ENCODE measurements at regions not wholly inside any gene's neighbourhood (a gene's known extent, or its start where the extent isn't known, plus 50 kb on each side); places are given as distances from the start of the nearest gene placed in this dataset.

DNA sequence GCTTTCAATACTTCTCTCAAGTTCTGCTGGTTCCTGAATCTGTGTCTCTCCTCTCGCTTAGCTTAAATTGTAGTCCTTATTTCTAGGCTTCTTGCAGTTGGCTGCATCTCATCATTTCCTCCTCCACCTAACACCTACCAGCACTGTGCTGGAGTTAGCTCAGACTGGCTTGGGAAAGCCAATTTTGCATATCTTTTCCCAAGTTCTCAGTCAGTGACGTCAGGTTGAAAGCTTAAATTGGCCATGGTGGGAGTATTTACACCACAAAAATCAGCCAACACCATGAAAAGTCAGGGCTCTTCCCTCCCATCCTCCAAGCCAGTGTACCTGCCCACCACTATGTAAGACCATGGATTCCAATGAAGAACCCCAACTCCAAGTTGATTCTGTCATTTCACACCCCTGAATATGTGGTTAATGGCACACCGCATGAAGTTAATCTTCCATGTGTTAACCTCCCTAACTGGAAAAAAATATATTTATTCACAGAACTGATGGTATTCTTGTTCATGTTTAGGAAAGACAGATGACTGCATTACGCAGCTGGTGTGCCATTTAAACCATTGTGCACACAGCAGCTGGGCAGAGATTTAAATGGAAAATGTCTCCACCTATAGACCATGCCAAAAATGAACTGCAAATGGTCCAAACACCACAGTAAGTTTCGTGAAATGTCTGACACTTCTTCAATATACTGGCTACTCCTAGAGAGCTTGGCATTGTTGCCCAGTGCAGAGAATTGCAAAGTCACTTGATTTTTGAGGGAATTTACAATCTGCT, 274.1 kb upstream of the MAP3K7 start:
- peaks cover 7% of the 10 kb centered on the region for H3K27me3 Mint-ChIP-seq (ENCODE audit: low read depth)
- H3K27ac Mint-ChIP-seq = no peak overlapping the region
- DNase-seq (ENCODE audit: low spot score) = no peak
- no peaks in the 10 kb centered on the region for H3K36me3 Mint-ChIP-seq (ENCODE audit: low read depth)
- H3K4me1 Mint-ChIP-seq (ENCODE audit: low read depth) = peaks cover 6% of the 10 kb centered on the region
- no peaks in the 10 kb centered on the region for H3K9me3 Mint-ChIP-seq
- H3K4me3 Mint-ChIP-seq = no peak overlapping the region

DNA sequence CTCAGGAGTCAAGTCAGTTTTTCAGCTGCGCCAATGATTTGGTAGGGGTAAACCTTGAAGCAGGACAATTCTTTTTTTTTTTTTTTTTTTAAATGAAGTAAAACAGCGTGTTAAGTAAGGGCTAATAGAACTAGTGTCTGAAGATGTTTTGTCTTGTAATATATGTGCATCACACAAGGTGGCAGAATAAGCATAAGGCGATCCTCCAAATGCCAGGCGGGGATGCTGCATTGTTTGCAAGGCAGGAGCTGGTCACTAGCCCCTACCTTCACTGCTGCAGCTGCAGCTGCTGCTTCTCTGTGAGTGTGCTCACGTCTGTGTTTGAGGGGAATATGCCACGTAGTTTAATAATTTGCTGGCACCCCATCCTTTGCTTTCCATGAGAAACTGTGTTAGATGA, 272.7 kb upstream of the MAP3K7 start:
- Mint-ChIP-seq H3K27me3 (ENCODE audit: low read depth) (peaks cover 7% of the 10 kb centered on the region), H3K36me3 (ENCODE audit: low read depth) (no peaks in the 10 kb centered on the region), H3K4me3 (no peak overlapping the region), H3K27ac (no peak overlapping the region), H3K9me3 (no peaks in the 10 kb centered on the region), H3K4me1 (ENCODE audit: low read depth) (peaks cover 6% of the 10 kb centered on the region)
- no peak for DNase-seq (ENCODE audit: low spot score)

DNA sequence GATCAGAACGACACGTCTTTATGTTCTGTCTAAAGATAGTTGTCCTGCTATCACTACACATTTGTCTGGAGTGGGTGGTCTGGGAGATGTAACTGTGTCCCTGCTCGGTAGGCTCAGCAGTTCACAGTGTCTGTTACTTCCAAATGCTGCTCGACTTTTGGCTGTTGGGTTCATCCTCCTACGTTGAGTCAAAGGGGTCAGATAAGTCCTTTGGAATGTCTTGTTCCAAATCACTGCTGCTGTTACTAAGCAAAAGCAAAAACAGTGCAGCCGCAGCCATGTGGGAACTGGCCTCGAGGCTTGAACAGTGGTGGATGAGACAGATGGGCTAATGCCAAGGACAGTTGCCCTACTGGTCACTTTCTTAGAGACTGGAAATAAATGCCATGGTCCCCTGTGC, 272.2 kb upstream of the MAP3K7 start:
- Mint-ChIP-seq H3K36me3 (ENCODE audit: low read depth) (no peaks in the 10 kb centered on the region), H3K4me3 (no peak overlapping the region), H3K27me3 (ENCODE audit: low read depth) (peaks cover 7% of the 10 kb centered on the region), H3K4me1 (ENCODE audit: low read depth) (peaks cover 6% of the 10 kb centered on the region), H3K9me3 (no peaks in the 10 kb centered on the region), H3K27ac (no peak overlapping the region)
- no peak for DNase-seq (ENCODE audit: low spot score)

DNA sequence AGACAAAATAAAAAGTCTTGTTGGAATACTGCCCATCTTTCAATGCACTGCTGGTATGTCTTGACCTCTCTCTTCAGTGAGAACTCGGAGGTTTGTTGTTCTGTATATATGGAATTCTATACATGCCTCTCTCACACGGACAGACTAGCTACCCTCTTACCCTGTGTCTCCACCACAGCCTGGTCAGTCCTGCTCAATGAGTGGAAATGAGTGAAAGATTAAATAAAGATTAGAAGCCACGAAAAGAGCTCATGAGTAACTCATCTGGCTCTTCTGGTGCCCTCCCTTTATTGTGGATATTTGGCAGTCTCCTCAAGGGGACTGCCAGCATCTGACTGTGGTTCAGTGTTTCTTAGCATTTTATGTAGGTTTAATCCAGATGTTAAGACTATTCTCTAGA, 262.8 kb upstream of the MAP3K7 start:
- Mint-ChIP-seq H3K36me3 (ENCODE audit: low read depth) (no peaks in the 10 kb centered on the region), H3K27me3 (ENCODE audit: low read depth) (peaks cover 8% of the 10 kb centered on the region), H3K4me3 (no peak overlapping the region), H3K27ac (no peak overlapping the region), H3K4me1 (ENCODE audit: low read depth) (no peaks in the 10 kb centered on the region), H3K9me3 (no peaks in the 10 kb centered on the region)
- no peak for DNase-seq (ENCODE audit: low spot score)

DNA sequence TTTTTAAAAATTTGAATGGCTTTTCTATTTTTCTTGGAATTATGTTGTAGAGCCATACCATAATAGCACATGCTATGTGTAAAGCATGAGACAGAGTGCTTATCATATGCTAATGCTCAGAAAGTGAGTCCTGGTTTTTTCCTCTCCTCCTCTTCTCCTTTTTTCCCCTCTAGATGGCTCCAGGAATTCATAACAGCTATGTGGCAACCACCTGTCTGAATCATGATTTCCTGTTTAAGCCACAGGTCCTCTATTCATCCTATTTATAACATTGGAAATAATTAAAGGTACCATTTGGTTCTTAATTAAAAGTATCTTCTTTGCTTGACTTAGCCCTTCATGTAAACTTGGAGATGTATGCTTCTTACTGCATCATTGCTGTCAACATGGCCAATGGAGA, 260.0 kb upstream of the MAP3K7 start:
- H3K27ac Mint-ChIP-seq = no peak overlapping the region

DNA sequence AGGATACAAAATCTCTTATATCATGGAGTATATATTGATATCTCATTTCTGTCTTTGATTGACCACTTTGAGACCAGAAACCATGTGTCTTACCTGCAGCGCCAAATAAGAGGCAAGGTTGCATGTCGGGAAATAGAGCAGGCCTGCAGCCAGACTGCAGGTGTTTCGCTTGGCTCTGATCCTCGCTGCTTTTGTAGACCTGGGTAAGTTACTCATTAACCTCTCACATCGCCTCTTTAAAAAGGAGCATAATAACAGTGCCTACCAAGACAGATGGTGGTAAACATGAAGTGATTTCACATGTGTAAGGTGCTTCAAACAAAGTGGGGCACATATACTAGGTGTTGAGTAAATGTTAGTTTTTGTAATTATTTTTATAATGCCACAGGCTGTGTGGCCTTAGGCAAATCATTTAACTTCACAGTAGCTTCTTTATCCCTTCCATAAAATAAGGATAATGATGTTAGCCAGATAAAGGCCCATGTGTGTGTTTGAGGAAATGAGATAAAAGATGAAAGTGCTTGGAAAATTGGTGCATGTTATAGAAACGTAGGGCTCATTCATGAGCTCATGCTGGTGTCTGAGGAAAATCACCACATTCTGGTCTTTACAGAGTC, 248.8 kb upstream of the MAP3K7 start:
- Mint-ChIP-seq H3K4me1 (ENCODE audit: low read depth) (no peaks in the 10 kb centered on the region), H3K27ac (no peak overlapping the region), H3K27me3 (ENCODE audit: low read depth) (peaks cover 3% of the 10 kb centered on the region), H3K36me3 (ENCODE audit: low read depth) (no peaks in the 10 kb centered on the region), H3K9me3 (no peaks in the 10 kb centered on the region), H3K4me3 (no peak overlapping the region)
- no peak for DNase-seq (ENCODE audit: low spot score)

More for the DNA sequence above, 260.0 kb upstream of the MAP3K7 start:
- Mint-ChIP-seq H3K9me3 (no peaks in the 10 kb centered on the region), H3K36me3 (ENCODE audit: low read depth) (no peaks in the 10 kb centered on the region), H3K4me1 (ENCODE audit: low read depth) (no peaks in the 10 kb centered on the region), H3K4me3 (no peak overlapping the region), H3K27me3 (ENCODE audit: low read depth) (peaks cover 5% of the 10 kb centered on the region)
- no peak for DNase-seq (ENCODE audit: low spot score)

DNA sequence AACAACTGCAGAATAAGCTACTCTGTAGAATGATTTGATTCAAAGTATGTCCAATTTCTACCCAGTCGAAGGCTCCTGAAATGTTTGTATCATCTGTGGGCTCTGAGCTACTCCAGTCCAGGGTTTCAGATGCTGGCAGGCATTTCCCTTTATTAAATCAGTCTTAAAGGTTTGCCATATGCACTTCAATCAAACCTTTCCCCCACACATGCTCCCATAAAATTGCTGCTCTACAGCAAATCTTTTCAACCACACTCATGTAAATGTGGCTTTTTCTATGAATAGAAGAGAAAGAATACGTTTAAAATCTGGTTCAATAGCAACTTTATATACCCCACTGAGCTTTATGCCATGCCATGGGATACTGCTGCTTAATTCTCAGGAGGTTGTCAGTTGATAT, 242.4 kb upstream of the MAP3K7 start:
- no peak overlapping the region for H3K27ac Mint-ChIP-seq
- DNase-seq (ENCODE audit: low spot score) = no peak
- H3K36me3 Mint-ChIP-seq (ENCODE audit: low read depth) = no peaks in the 10 kb centered on the region
- H3K9me3 Mint-ChIP-seq = no peaks in the 10 kb centered on the region
- no peak overlapping the region for H3K4me3 Mint-ChIP-seq
- H3K4me1 Mint-ChIP-seq (ENCODE audit: low read depth) = no peaks in the 10 kb centered on the region
- peaks cover 3% of the 10 kb centered on the region for H3K27me3 Mint-ChIP-seq (ENCODE audit: low read depth)

DNA sequence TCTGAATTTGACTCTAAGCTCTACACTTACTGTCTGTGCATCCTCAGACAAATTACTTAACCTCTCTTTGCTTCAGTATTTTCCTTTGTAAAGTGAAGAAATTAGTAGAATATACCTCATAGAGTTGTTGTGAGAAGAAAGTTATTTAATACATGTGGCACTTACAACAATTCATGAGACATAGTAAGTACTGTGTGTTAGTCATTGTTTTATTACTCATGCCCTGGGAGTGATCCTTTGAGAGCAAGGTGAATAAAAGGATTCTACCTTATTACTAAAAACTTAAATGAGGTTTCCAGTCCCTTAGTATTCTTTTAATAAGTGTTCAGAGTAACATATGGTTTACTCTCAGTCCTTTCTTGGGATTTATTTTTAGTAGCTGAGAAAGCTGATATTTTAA, 233.6 kb upstream of the MAP3K7 start:
- H3K9me3 Mint-ChIP-seq = no peaks in the 10 kb centered on the region
- no peaks in the 10 kb centered on the region for H3K36me3 Mint-ChIP-seq (ENCODE audit: low read depth)
- H3K4me3 Mint-ChIP-seq = no peak overlapping the region
- H3K4me1 Mint-ChIP-seq (ENCODE audit: low read depth) = no peaks in the 10 kb centered on the region
- no peak for DNase-seq (ENCODE audit: low spot score)
- H3K27me3 Mint-ChIP-seq (ENCODE audit: low read depth) = no peaks in the 10 kb centered on the region
- H3K27ac Mint-ChIP-seq = no peak overlapping the region

DNA sequence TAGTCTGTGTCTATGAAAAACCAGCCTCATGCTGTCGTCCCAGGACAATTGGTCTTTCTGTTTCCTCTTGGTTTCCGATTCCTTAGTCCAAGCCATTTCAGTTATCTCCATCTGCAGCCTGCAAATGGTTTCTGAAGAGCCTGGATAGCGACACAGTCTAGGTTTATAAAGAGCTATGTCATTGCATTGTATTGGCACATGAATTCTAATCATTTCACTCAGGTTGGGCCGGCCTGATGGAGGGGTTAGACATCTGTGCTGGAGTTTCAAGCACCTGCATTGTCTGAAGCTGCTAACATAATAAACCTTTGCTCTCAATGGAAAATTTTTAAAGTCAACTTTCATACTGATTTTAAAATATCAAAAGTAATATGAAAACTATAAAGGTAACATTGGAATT, 232.6 kb upstream of the MAP3K7 start:
- no peak for DNase-seq (ENCODE audit: low spot score)
- no peak overlapping the region for H3K4me3 Mint-ChIP-seq
- no peaks in the 10 kb centered on the region for H3K36me3 Mint-ChIP-seq (ENCODE audit: low read depth)
- no peaks in the 10 kb centered on the region for H3K27me3 Mint-ChIP-seq (ENCODE audit: low read depth)
- no peak overlapping the region for H3K27ac Mint-ChIP-seq
- no peaks in the 10 kb centered on the region for H3K9me3 Mint-ChIP-seq
- no peaks in the 10 kb centered on the region for H3K4me1 Mint-ChIP-seq (ENCODE audit: low read depth)

DNA sequence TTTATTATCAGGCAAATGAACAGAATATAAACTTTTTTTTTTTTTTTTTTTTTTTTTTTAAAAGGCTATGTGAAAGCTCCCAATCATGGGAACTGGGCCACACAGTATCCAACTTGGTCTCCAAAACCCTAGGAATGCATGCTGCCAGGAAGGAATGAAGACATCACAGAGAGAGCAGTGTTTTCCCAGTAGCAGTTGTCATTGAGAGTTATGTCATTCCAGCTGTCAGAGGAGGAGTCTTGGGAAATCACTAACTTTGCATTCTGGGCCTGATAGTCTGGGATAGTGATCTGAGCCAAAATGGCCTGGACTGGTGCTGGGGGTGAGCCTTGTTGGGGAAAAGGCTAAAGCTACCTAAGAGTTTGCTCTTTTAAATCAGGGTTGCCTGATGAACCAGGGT, 231.3 kb upstream of the MAP3K7 start:
- no peaks in the 10 kb centered on the region for H3K4me1 Mint-ChIP-seq (ENCODE audit: low read depth)
- H3K9me3 Mint-ChIP-seq = no peaks in the 10 kb centered on the region
- H3K36me3 Mint-ChIP-seq (ENCODE audit: low read depth) = no peaks in the 10 kb centered on the region
- no peaks in the 10 kb centered on the region for H3K27me3 Mint-ChIP-seq (ENCODE audit: low read depth)
- no peak for DNase-seq (ENCODE audit: low spot score)
- no peak overlapping the region for H3K27ac Mint-ChIP-seq
- H3K4me3 Mint-ChIP-seq = no peak overlapping the region

DNA sequence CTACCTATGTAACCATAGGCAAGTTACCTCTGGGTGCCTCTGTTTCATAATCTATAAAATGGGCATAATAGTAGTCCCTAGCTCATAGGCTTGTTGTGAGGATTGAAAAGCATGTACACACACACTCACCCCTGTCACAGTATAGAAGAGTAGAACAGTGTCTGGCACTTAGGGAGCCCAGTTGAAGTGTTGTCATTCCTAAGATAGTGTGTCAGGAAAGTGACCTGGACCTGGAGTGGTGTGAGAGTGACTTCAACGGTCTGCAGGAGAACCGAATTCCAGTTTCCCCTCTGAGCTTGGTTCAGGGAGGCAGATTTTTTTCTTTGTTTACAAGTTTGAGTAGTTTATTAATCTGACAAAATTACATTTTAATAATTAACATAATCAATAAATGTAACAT, 229.9 kb upstream of the MAP3K7 start:
- Mint-ChIP-seq H3K4me1 (ENCODE audit: low read depth) (no peaks in the 10 kb centered on the region), H3K4me3 (no peak overlapping the region), H3K27ac (no peak overlapping the region), H3K9me3 (no peaks in the 10 kb centered on the region), H3K27me3 (ENCODE audit: low read depth) (no peaks in the 10 kb centered on the region), H3K36me3 (ENCODE audit: low read depth) (no peaks in the 10 kb centered on the region)
- DNase-seq (ENCODE audit: low spot score) = no peak

DNA sequence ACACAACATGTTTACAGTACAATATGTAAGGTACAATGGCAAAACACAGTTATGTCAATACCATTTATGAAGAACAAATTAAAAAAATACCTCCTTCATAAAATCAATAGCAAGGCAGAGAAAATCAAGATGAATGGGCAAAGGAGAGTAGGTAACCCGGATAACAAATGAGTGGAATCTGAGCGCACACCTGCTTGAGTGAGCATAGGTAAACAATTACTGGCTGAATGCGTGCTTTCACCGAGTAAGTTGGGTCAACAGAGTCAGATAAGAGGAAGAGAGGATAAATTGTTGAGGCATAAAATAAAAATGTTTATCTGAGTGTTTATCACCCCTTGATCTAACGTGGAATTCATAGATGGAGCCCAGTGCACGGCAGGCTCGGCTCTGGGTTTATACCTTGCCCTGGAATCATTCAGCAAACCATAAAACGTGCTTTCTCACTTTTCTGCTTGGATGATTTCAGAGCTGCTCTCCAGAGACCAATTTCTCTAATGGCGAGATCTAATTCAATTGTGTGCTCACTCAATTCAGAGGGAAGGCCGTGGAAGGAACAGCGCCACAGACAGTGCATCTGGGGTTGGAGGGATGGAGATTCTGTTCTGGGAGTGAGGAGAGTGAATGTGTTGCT, 224.8 kb upstream of the MAP3K7 start:
- DNase-seq (ENCODE audit: low spot score) = no peak
- H3K9me3 Mint-ChIP-seq = no peaks in the 10 kb centered on the region
- H3K4me3 Mint-ChIP-seq = no peak overlapping the region
- no peak overlapping the region for H3K27ac Mint-ChIP-seq
- H3K36me3 Mint-ChIP-seq (ENCODE audit: low read depth) = no peaks in the 10 kb centered on the region
- no peaks in the 10 kb centered on the region for H3K4me1 Mint-ChIP-seq (ENCODE audit: low read depth)
- H3K27me3 Mint-ChIP-seq (ENCODE audit: low read depth) = peaks cover 3% of the 10 kb centered on the region

DNA sequence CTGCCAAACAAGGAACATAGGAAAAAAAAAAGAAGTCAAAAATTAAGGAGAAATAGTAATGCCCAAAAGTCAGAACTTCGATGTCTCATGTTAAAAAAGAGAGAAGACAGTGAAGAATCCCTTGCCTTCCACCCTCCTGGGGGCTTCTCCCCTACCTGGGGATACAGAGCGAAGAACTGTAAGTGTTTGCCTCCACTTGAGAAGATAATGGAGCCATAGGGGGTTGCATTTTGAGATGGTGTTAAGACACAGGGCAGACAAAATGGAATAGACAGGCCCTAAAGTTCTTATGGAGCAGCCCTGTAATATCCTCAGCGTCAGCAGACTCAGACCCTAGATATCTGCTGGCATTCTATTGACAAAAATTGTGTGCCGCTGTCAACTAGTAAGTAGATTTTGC, 222.2 kb upstream of the MAP3K7 start:
- H3K27ac Mint-ChIP-seq = no peak overlapping the region

DNA sequence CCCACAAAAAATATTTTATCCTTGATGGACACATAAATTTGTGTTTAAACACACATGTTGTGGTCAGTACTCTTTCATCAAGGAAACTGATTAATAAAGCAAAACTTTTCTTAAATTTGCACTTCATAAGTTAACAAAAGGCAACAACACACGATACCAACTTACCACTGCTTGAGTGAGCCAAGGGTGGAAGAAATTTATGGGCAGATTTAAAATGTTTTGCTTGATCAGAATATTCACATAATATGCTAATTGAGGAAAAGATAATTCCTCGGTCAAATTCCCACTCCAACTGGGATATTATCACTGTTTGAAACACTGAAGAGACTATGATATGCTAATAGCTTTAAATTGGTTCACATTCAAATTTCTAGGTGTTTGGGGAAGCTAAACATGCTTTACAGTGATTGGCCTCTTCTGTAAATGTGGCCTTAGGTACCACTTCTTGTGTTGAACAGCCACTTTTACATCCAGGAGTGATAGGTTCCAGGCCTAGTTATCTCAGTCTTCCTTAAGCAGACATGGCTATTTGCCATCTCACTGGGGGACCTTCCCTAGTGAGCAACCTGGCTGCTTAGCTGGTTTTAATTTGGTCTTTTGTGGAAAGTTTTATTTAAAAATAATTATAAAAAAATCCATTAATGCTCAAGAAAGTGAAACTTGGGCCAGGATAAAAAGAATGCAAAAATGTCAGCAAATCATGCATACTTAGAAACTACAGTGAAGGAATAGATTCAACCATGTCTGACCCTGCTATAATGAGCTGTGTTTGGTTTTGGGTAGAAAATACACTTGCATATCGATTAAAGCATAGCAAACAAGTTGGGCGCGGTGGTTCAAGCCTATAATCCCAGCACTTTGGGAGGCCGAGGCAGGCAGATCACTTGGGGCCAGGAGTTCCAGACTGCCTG, 221.2 kb upstream of the MAP3K7 start:
- Mint-ChIP-seq H3K27me3 (ENCODE audit: low read depth) (peaks cover 3% of the 10 kb centered on the region), H3K9me3 (no peaks in the 10 kb centered on the region), H3K4me3 (no peak overlapping the region), H3K36me3 (ENCODE audit: low read depth) (no peaks in the 10 kb centered on the region), H3K27ac (no peak overlapping the region), H3K4me1 (ENCODE audit: low read depth) (no peaks in the 10 kb centered on the region)
- no peak for DNase-seq (ENCODE audit: low spot score)

More for the DNA sequence above, 222.2 kb upstream of the MAP3K7 start:
- no peak for DNase-seq (ENCODE audit: low spot score)
- no peaks in the 10 kb centered on the region for H3K9me3 Mint-ChIP-seq
- H3K4me1 Mint-ChIP-seq (ENCODE audit: low read depth) = no peaks in the 10 kb centered on the region
- H3K27me3 Mint-ChIP-seq (ENCODE audit: low read depth) = peaks cover 3% of the 10 kb centered on the region
- no peaks in the 10 kb centered on the region for H3K36me3 Mint-ChIP-seq (ENCODE audit: low read depth)
- H3K4me3 Mint-ChIP-seq = no peak overlapping the region
